GM21723 (cell line): ENCODE measurements at regions not wholly inside any gene's neighbourhood (a gene's known extent, or its start where the extent isn't known, plus 50 kb on each side); places are given as distances from the start of the nearest gene placed in this dataset.
A peak's percentile ranks its signal among the peaks of the same experiment; 100 is the strongest.

Experiments used
- ATAC-seq: cut with Tn5 transposase; IDR thresholded peaks from one replicate; pipeline ENCODE4 v1.9.1; 2021; ENCODE audit warnings: mild to moderate bottlenecking, moderate library complexity; ENCODE audit not compliant: unreplicated experiment

- no peak for ATAC-seq
Measured at GRCh38 chr9:73742412-73742811, 590.7 kb downstream of the ANXA1 start.

DNA sequence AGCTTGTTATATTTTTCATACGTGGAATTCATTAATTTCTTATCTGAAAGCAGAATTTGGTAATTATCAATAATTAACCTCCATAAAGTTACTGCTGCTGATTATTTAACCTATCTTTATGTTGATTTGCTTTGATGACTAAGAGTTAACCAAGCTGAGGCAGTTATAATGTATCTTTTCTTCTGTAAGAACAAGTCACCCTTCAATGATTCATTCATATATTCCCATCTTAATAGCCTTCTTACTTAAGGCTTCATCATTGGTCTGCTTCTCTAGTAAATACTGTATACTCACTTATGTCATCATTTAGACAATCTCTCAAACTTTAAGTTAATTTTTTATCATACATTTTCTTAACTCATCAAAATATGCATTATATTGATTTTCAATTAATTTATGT lies 592.2 kb downstream of the ANXA1 start:
- no peak for ATAC-seq

DNA sequence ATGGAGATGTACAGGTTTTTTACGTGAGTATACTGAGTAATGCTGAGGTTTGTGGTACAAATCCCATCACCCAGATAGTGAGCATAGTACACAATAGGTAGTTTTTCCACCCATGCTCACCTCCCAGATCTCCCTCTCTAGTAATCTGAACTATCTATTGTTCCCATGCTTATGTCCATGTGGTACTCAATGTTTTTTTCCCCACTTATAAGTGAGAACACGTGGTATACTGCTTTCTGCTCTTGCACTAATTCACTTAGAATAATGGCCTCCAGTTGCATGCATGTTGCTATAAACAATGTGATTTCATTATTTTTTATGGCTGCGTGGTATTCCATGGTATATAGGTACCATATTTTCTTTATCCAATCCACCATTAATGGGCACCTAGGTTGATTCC lies 593.9 kb downstream of the ANXA1 start:
- ATAC-seq, result no peak

DNA sequence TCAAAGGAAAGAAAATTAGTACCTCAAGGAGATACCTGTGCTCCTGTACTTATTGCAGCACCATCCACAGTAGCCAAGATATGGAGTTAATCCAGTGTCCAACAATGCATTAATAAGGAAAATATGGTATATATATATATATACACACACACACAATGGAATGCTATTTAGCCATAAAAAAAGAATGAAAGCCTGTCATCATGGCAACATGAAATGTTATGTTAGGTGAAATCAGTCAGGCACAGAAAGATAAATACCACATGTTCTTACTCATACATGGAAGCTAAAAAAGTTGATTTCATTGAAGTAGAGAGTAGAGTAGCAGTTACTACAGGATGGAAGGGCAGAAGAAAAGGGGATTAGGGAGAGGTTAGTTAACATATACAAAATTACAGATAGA lies 601.5 kb downstream of the ANXA1 start:
- ATAC-seq, result no peak

GRCh38 chr9:73761905-73762304 lies 610.2 kb downstream of the ANXA1 start:
- no peak for ATAC-seq

DNA sequence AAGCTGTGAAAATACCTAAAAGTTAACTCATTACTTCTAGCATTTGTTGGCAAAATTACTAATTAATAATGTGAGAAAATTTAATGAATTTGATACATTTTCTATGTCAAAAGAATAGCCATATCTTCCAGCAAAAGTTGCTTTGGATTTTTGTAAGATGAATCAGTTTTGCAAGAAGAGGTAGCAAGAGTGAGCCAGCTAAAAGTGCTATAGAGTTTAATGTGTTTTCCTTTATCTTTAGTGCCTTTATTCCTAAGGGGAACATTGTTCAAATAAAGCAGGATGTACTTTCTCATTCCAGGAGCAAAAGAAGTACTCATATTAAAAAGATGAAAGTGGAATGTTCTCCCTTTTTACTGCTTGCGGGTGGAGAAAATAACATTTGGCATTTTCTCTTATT lies 622.2 kb downstream of the ANXA1 start:
- no peak for ATAC-seq

GRCh38 chr9:73775757-73776156 lies 624.1 kb downstream of the ANXA1 start:
- no peak for ATAC-seq

DNA sequence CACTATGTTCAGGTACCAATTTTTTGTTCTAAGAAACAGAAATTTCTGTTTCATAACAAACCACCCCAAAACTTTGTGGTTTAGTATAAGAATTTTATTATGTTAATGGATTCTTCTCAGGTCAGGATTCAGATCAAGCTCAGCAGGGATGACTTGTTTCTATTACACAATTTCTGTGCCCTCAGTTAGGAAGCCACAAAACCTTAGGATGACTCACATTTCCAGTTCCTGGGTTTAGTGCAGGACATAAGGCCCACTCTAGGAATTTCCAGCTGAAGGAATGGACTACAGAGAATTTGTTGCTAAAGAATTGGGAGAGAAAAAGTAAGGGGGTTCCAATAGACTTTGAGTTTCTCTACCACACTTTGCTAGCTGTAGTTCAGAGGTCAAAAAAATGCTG lies 629.3 kb downstream of the ANXA1 start:
- no peak for ATAC-seq

- ATAC-seq, result no peak
Measured at GRCh38 chr9:73782166-73782565, 630.5 kb downstream of the ANXA1 start.

- ATAC-seq, result no peak
Measured at GRCh38 chr9:73799446-73799845, 647.8 kb downstream of the ANXA1 start.

DNA sequence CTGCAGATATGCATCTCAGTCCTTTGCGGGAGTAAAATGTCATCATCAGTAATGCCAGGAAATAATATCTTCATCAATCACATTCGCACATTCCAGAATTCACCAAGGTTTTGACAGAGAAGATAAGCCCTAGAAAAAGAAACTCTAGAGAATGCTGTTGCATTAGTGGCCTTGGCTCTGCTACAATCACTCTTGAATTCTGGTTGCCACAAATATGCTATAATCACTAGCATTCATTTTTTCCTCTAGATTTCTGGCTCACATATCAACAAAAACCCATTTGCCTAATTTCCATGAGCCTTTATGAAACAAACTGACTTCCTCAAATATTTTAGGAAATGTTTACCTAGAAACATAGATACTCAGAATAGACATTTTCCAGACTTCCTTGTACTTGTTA lies 653.4 kb downstream of the ANXA1 start:
- ATAC-seq, result no peak

- no peak for ATAC-seq
Measured at GRCh38 chr9:73805853-73806458, 654.3 kb downstream of the ANXA1 start.

DNA sequence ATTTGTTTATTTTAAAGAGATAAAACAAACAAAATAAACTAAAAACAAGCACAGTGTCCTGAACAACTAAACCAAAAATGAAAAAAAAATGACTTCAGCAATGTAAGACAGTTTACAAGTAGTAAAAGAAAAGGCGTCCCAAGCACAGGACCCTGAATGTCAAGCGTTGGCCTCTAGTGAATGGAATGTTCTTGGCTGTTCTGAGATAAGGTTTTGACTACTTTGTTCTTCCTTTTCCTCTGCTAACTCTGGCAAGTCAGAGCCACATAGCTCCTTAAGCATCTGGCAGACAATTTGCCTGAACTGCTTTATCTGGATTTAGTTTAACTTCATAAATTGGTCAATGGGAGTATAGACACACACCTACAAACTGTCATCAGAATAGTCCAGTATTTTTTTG lies 655.2 kb downstream of the ANXA1 start:
- no peak for ATAC-seq

- no peak for ATAC-seq
Measured at GRCh38 chr9:73807952-73808351, 656.3 kb downstream of the ANXA1 start.

DNA sequence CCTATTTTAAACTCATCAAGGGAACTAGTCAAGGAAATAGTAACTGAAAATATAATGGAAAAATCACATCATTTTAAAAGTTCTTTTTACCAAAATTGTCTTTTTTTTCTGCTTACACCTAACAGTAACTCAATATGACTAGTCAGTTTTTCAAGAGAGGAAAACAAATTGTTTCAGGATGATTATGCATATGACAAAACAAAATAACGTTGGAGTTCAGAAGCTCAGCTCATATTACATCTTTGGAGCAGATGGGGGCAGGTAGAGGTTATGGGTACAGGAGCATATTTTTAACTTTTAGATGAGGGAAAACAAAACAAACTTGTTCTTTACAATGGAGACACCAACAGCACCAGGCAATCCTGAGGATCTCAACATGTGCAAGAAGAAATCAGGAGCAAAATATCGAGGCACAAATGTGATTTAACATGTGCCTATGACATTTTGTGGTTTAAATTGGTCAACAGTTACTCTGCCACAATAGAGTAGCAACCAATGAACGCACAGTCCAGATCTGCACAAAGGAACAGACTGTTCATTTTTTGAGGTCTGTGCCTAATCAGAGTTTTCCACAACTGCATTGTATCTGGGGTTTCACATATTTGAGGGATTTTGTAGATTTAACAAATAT lies 659.0 kb downstream of the ANXA1 start:
- no peak for ATAC-seq

DNA sequence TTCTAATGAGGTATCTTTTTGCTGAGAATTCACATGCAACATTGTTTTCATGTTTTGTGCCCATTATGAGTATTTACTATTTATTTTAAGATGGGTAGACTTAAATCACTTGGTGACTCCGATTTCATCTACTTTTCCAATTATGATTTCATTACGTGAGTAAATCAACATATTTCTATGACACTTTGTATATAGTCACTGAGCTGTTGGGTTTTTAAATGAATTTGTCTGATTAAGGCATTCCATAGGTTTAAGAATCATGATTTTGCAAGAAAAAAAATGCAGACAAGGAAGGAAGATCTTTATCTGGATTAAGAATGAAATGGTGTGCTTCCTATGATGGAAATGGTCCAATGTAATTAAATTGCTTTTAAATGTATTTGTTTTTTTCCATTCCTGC lies 661.9 kb downstream of the ANXA1 start:
- no peak for ATAC-seq

DNA sequence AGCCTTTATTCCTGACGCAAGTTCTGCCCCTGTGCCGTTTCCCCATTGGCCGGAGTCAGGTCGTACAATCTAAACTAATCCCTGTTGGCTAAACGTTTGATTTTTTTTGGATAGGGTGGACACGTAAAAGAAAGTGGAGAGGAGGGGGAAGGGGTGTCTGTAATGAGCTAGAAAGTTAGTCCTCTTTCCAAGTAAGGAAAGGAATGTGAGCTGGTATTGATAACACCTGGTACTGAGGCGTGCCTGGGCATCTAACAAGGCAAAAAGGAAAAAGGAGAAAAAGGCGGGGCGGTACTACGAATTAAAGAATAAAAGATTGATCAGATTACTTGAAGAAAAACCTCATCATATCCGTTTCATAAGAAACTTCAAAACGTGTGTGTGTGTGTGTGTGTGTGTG lies 665.2 kb downstream of the ANXA1 start:
- no peak for ATAC-seq

DNA sequence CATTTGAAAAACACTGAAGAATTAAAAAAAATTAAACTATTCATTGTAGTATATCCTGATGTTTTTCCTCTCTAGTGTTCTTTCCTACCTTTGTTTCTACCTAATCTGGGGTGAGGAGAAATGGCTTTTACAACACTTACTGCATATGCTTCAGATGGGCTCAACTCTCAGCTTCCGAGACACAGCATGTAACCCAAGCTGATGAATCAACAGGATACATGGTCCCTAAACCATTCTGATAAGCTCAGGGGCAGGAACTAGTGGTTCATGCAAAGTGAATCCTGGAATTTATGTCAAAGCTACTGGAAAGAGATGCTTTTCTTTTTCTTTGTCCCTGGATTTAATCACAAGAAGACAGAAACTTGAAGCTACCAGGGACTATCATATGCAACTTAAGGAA lies 672.5 kb upstream of the RORB start:
- no peak for ATAC-seq

GRCh38 chr9:73838871-73839270 lies 658.3 kb upstream of the RORB start:
- ATAC-seq, result no peak

GRCh38 chr9:73839471-73839870 lies 657.7 kb upstream of the RORB start:
- ATAC-seq, result no peak

- no peak for ATAC-seq
Measured at GRCh38 chr9:73841018-73841417, 656.1 kb upstream of the RORB start.

DNA sequence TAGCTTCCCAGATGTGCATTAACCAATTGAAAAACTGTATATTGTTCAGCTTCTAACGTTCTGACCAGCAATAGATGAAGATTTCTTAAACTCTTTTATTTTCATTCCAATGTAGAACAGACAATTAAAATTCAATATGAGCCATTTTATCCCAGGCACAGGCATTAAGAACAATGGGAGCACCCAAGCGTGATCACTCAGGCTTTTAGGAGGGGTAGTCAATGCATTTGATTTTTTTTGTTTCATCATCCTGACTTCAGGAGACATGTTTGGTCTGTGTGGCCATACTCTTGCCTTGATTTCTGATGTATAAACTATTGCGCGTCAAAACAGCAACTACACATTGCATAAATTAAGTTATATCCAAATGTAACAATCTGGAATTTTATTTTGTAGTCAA lies 653.0 kb upstream of the RORB start:
- no peak for ATAC-seq

GRCh38 chr9:73845539-73845938 lies 651.6 kb upstream of the RORB start:
- ATAC-seq, result peak; percentile 55
